GM19239 (cell line): ENCODE measurements at regions not wholly inside any gene's neighbourhood (a gene's known extent, or its start where the extent isn't known, plus 50 kb on each side); places are given as distances from the start of the nearest gene placed in this dataset.
"Not testable (repeated sequence)": the region's sequence is repeated elsewhere in the genome, so short reads cannot be mapped to it uniquely, and the experiment has no call there.

Source experiments
- DNase-seq: peaks from one replicate; pipeline ENCODE4 v3.0.0; 2011; ENCODE audit warnings: low spot score; ENCODE audit not compliant: insufficient read length
- FAIRE-seq: peaks from 2 replicates; lab custom pipeline; 2011; peaks lifted over from hg19 to GRCh38; lab: Jason Lieb, UNC

- FAIRE-seq (no peak), DNase-seq (no peak)
Measured at GRCh38 chrX:110509755-110510532, 151.3 kb downstream of the RTL9 start.

GRCh38 chrX:110511238-110511637, 152.6 kb downstream of the RTL9 start:
- DNase-seq, result no peak
- FAIRE-seq, result no peak

DNA sequence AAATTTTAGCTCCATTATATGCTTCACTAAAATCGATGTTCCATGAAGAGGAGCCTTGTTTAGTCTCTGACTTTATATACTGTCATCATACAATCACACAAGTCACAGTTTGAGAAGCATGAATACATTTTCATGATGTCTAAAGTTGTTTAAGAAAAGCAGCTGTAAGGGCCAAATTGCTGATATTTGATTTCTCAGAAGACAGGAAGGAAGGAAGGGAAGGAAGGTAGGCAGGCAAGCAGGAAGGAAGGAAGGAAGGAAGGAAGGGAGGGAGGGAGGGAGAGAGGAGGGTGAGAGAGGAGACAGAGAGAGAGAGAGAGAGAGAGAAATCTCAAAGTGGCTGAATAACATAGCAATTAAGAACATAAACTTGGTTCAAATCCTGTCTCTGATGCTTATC, 153.7 kb downstream of the RTL9 start:
- no peak for FAIRE-seq
- DNase-seq, result no peak

DNA sequence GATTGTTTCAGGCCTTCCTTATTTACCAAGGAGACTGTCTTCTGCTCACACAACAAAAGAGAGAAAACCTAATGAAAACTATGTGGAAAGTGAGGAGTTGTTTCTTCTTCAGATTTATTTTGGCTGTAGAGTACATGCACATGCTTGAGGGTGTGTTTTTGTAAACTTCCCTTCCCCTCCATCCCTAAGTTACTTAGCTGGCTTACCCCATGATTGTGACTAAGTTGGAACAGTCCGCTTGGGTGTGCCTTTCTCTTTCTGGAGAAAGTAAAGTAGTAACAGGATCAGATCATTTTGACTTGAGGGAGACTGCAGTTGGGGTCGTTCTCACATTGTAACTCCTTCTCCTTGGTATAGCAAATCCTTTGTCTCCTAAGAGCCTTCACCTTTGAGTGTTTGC, 155.9 kb downstream of the RTL9 start:
- FAIRE-seq, result no peak

DNA sequence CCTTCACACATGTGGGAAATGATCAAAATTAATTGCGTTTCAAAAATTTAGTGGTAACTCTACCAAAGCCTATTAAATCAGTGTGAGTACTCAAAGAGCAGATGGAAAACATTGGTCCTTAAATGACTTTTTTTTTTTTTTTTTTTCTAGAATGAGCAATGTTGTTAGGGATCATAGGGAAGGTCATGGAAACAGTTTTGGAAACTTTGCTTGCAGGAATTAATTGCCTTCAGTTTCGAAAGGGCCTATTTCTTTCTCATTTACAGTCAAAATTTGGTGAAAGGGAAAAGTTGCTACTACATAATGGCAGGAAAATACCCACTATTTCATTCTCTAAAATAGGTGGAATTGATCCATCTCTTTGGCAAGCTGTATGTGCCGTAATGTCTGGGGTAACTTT, 160.9 kb downstream of the RTL9 start:
- FAIRE-seq (no peak), DNase-seq (no peak)

More for the DNA sequence above, 155.9 kb downstream of the RTL9 start:
- no peak for DNase-seq

GRCh38 chrX:110519906-110520452, 161.3 kb downstream of the RTL9 start:
- DNase-seq (no peak), FAIRE-seq (no peak)

- not testable (repeated sequence) for DNase-seq
- FAIRE-seq, result peak; percentile 18
Measured at GRCh38 chrX:110520652-110521051, 162.0 kb downstream of the RTL9 start.

DNA sequence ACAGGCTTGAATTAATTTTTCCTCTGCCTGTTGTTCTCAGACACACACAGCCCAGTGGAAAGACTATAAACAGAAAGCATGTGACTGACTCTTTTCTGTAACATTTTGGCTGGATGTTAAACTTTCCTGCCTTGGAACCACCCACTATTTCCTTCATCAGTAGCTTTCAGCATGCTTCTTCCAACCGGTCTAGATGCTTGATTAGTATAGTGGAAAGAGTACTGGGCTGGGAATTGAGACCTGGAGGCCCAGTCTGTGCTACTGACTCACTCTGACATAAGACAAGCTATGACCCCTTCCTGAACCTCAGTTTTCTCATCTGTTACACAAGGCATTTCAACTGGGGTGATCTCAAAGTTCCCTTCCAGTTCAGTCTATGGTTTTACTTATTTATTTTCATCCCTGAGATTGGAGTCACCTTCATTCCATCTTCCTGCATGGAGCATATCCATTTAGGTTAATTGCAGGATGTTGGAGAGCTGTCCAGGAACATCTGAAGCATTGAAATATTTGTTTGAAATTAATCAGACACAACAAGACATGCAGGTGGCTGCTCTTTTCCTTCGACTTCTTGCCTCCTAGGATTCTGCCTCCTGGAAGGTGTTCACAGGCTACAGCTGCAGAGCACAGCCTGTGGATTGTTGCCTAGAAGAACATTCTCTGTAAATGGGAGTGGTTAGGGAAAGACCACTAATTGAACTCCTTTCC, 173.4 kb downstream of the RTL9 start:
- no peak for DNase-seq
- no peak for FAIRE-seq

- no peak for FAIRE-seq
- DNase-seq, result no peak
Measured at GRCh38 chrX:110532581-110532931, 173.9 kb downstream of the RTL9 start.

DNA sequence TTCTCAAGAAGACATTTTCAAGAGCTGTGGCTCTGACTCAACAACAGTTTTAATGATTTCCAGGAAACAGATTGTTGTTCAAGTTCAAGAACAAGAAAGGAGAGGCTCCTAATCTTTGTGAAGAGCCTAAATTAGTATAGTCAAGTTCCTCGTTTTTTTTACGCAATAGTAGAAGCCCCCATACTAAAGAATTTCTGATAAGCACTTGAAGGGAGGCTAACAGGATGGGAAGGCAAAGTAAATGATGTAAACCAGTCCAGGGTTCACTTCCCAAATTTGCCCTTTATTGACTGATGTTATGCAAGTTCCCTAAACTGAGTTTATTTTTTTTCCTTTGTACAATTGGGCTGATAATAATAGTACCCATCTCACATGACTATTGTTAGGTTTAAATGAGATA, 178.2 kb downstream of the RTL9 start:
- DNase-seq, result no peak
- no peak for FAIRE-seq

GRCh38 chrX:110541266-110541665, 182.6 kb downstream of the RTL9 start:
- no peak for FAIRE-seq
- DNase-seq, result no peak

- DNase-seq, FAIRE-seq: not testable (repeated sequence)
Measured at GRCh38 chrX:110550854-110551253, 192.2 kb downstream of the RTL9 start.

GRCh38 chrX:110557864-110558263, 199.2 kb downstream of the RTL9 start:
- DNase-seq, result no peak
- FAIRE-seq, result no peak

- FAIRE-seq (no peak), DNase-seq (no peak)
Measured at GRCh38 chrX:110558406-110558805, 199.8 kb downstream of the RTL9 start.

DNA sequence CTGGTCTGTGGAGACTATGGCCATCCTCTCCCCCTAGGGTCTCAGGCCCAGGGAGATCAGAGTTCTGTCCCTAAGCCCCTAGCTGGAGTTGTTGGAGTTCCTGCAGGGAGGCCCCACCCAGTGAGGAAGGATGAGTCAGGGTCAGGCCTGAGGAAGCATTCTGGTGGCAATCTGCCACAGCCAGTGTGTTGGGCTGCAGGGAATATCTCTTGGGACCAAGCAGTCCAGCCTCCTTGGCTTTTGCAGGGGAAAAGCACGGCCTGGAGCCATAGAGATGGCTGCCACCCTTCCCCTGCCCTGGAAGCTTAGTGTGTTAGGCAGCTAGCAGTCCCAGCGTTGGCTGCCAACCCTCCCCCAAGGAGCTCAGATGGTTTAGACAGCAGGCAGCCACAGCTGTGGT, 202.4 kb downstream of the RTL9 start:
- DNase-seq, result no peak
- FAIRE-seq, result no peak

- FAIRE-seq, result no peak
Measured at GRCh38 chrX:110563282-110563681, 204.6 kb downstream of the RTL9 start.

GRCh38 chrX:110568441-110568840, 209.8 kb downstream of the RTL9 start:
- FAIRE-seq, result no peak

More at GRCh38 chrX:110563282-110563681, 204.6 kb downstream of the RTL9 start:
- DNase-seq, result no peak

DNA sequence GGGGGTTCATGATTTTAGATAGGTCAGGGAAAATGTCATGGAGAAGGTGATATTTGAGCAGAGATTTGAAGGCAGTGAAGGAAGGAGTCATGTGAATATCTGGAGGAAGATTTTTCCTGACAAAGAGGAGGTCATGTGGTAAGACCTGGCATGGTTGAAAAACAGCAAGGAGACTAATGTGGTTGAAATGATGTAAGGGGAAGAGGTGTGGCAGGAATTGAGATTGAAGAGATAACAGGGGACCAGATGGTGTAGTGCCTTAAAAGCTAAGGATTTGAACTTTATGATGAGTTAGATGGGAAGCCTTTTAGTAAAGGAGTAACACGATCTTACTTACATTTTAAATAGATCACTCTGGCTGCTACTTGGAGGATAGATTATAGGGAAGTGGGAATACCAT, 210.9 kb downstream of the RTL9 start:
- no peak for FAIRE-seq
- DNase-seq, result no peak

More at GRCh38 chrX:110568441-110568840, 209.8 kb downstream of the RTL9 start:
- DNase-seq, result no peak

DNA sequence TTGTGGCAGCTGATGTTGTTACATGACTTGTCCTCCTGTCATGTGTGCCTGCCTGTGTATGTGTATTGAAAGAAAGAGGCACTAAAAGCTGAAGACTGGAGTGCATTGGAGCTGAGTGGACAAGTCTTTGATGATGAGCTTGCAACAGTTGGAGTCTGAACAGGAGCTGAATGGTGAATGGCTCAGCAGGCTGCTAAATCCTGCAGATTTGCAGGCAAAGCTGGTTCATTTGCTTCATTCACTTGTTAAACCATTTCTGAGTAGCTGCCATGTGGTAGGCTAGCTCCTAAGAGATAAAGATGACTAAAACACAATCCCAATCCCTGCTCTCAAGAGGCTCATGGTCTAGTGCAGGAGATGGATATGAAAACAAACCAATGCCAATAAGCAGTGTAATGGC, 217.3 kb downstream of the CHRDL1 start:
- FAIRE-seq, result no peak
- DNase-seq, result no peak

- FAIRE-seq (no peak), DNase-seq (no peak)
Measured at GRCh38 chrX:110584083-110584482, 211.5 kb downstream of the CHRDL1 start.

- no peak for DNase-seq
- FAIRE-seq, result no peak
Measured at GRCh38 chrX:110588164-110588563, 207.5 kb downstream of the CHRDL1 start.
